SK-N-SH (cell line): ENCODE measurements at regions not wholly inside any gene's neighbourhood (a gene's known extent, or its start where the extent isn't known, plus 50 kb on each side); places are given as distances from the start of the nearest gene placed in this dataset.

Experiments used
- CTCF ChIA-PET: fragments of 300-600, 350-600 bp; formaldehyde crosslinking; extraction: SDS; loops from one replicate; lab custom pipeline; 2021; lab: Yijun Ruan, JAX
- POLR2A ChIA-PET: fragments of 350-600 bp; sonication (Branson Sonifier 250); formaldehyde crosslinking; extraction: SDS; loops from one replicate; lab custom pipeline; 2020; ENCODE audit warnings: antibody characterized with exemption, inconsistent platforms; lab: Yijun Ruan, JAX
- DNase-seq: peaks from one replicate; pipeline ENCODE4 v3.0.0; 2012
- H2AFZ ChIP-seq: fragments of 200-600 bp; sonication (generic); 2 replicates; pipeline ENCODE4 v1.8.1; 2016; ENCODE audit warnings: antibody characterized with exemption, mild to moderate bottlenecking, low read depth
- H3F3A ChIP-seq: fragments of 200-600 bp; sonication (generic); replicated peaks from 2 replicates; pipeline ENCODE3; 2016; ENCODE audit warnings: antibody characterized with exemption, mild to moderate bottlenecking; ENCODE audit not compliant: insufficient read depth
- H3K27ac ChIP-seq, 2 experiments: fragments of 200-500 bp in 1 of 2; fragments of 200-600 bp in 1 of 2; sonication (Bioruptor generic) in 1 of 2; sonication (generic), shearing (Covaris generic) in 1 of 2; 2 replicates each; pipeline versions ENCODE4 v1.5.1 to v1.6.1; 2014 to 2016; ENCODE audit warnings: low read depth in 2 of 2, inconsistent platforms in 1 of 2, low read length in 1 of 2, mild to moderate bottlenecking in 1 of 2, mixed read lengths in 1 of 2
- H3K27me3 ChIP-seq: fragments of 200-600 bp; sonication (generic), shearing (Covaris generic); 2 replicates; pipeline ENCODE4 v1.6.1; 2016; ENCODE audit warnings: mixed run types; ENCODE audit not compliant: insufficient read depth
- H3K36me3 ChIP-seq, 2 experiments: fragments of 200-500 bp in 1 of 2; fragments of 200-600 bp in 1 of 2; sonication (Bioruptor generic) in 1 of 2; sonication (generic) in 1 of 2; replicated peaks in 1 of 2; 2 replicates each; pipeline versions ENCODE3 to v1.5.1; 2014 to 2016; ENCODE audit warnings: low read length in 1 of 2, mild to moderate bottlenecking in 1 of 2; ENCODE audit not compliant: insufficient read depth in 2 of 2, control insufficient read depth in 1 of 2
- H3K4me1 ChIP-seq, 2 experiments: fragments of 200-500 bp in 1 of 2; fragments of 200-600 bp in 1 of 2; sonication (Bioruptor generic) in 1 of 2; sonication (generic), shearing (Covaris generic) in 1 of 2; 2 replicates each; pipeline versions ENCODE4 v1.5.1 to v1.6.1; 2014 to 2016; ENCODE audit warnings: low read depth in 1 of 2, low read length in 1 of 2, mixed run types in 1 of 2; ENCODE audit not compliant: insufficient read depth in 2 of 2, control insufficient read depth in 1 of 2
- H3K4me2 ChIP-seq: fragments of 200-600 bp; sonication (generic), shearing (Covaris generic); 2 replicates; pipeline ENCODE4 v1.6.1; 2017; ENCODE audit warnings: mixed run types
- H3K4me3 ChIP-seq, 2 experiments: fragments of 200-500 bp in 1 of 2; fragments of 200-600 bp in 1 of 2; sonication (Bioruptor generic) in 1 of 2; sonication (generic), shearing (Covaris generic) in 1 of 2; 2 replicates each; pipeline versions ENCODE4 v1.5.1 to v1.8.1; 2014 to 2016; ENCODE audit warnings: low read depth in 2 of 2, inconsistent platforms in 1 of 2, low read length in 1 of 2, mild to moderate bottlenecking in 1 of 2, mixed read lengths in 1 of 2, moderate library complexity in 1 of 2
- H3K79me2 ChIP-seq: fragments of 200-600 bp; sonication (generic); 2 replicates; pipeline ENCODE4 v1.8.1; 2017; ENCODE audit warnings: mild to moderate bottlenecking; ENCODE audit not compliant: insufficient read depth
- H3K9ac ChIP-seq: fragments of 200-600 bp; sonication (generic); 2 replicates; pipeline ENCODE4 v1.6.1; 2017; ENCODE audit warnings: mixed run types
- H3K9me2 ChIP-seq: fragments of 200-600 bp; sonication (generic); 2 replicates; pipeline ENCODE4 v1.6.1; 2017; ENCODE audit warnings: mixed run types
- H3K9me3 ChIP-seq: fragments of 200-600 bp; sonication (generic); 2 replicates; pipeline ENCODE4 v1.6.1; 2017; ENCODE audit warnings: mixed run types, mild to moderate bottlenecking, moderate library complexity
- H4K20me1 ChIP-seq: fragments of 200-600 bp; sonication (generic); 2 replicates; pipeline ENCODE4 v1.6.1; 2017; ENCODE audit warnings: mild to moderate bottlenecking, mixed run types; ENCODE audit not compliant: insufficient read depth
- CHD2 ChIP-seq: fragments of 150-350 bp; IDR thresholded peaks from 2 replicates; pipeline ENCODE4 v1.6.1; 2018; ENCODE audit warnings: low read length; ENCODE audit not compliant: partially characterized antibody
- FOXM1 ChIP-seq: IDR thresholded peaks from 2 replicates; pipeline ENCODE4 v1.4.0; 2012; ENCODE audit warnings: low read depth, mild to moderate bottlenecking
- GATA2 ChIP-seq: sonication (generic); formaldehyde crosslinking; IDR thresholded peaks from 2 replicates; pipeline ENCODE4 v1.5.0; 2020; ENCODE audit warnings: mild to moderate bottlenecking, missing genetic modification reagents
- JUND ChIP-seq: IDR thresholded peaks from 2 replicates; pipeline ENCODE4 v1.4.0; 2012
- MXI1 ChIP-seq: IDR thresholded peaks from 2 replicates; pipeline ENCODE4 v1.6.1; 2012; ENCODE audit warnings: mild to moderate bottlenecking, low read depth, low read length, improper control_type of control experiment
- NRF1 ChIP-seq: IDR thresholded peaks from 2 replicates; pipeline ENCODE4 v1.6.1; 2012; ENCODE audit warnings: low read depth, mild to moderate bottlenecking, low read length
- POLR2AphosphoS5 ChIP-seq: IDR thresholded peaks from 2 replicates; pipeline ENCODE4 v1.6.1; 2012; ENCODE audit warnings: low read depth, low read length
- RCOR1 ChIP-seq: fragments of 150-350 bp; IDR thresholded peaks from 2 replicates; pipeline ENCODE4 v1.6.1; 2017; ENCODE audit warnings: antibody characterized with exemption, low read length
- SMC3 ChIP-seq: IDR thresholded peaks from 2 replicates; pipeline ENCODE4 v1.6.1; 2012; ENCODE audit warnings: low read depth, low read length, improper control_type of control experiment
- TCF12 ChIP-seq: IDR thresholded peaks from 2 replicates; pipeline ENCODE4 v1.4.0; 2012
- TEAD4 ChIP-seq: IDR thresholded peaks from 2 replicates; pipeline ENCODE4 v1.4.0; 2012; ENCODE audit warnings: mild to moderate bottlenecking, borderline replicate concordance; ENCODE audit not compliant: insufficient read depth
- YY1 ChIP-seq: IDR thresholded peaks from 2 replicates; pipeline ENCODE4 v1.4.0; 2012; ENCODE audit warnings: low read depth, mild to moderate bottlenecking
- WGBS: methylation state at CpG from one replicate; pipeline ENCODE4 v1.1.6; 2017; ENCODE audit warnings: low lambda C conversion rate; 5-methylcytosine and 5-hydroxymethylcytosine counted together
- TF ChIP-seq, protein P1 (sequence below): IDR thresholded peaks from 2 replicates; pipeline ENCODE4 v1.4.0; 2012; ENCODE audit warnings: low read depth, borderline replicate concordance
- TF ChIP-seq, protein P2 (sequence below): IDR thresholded peaks from 2 replicates; pipeline ENCODE4; 2012

DNA sequence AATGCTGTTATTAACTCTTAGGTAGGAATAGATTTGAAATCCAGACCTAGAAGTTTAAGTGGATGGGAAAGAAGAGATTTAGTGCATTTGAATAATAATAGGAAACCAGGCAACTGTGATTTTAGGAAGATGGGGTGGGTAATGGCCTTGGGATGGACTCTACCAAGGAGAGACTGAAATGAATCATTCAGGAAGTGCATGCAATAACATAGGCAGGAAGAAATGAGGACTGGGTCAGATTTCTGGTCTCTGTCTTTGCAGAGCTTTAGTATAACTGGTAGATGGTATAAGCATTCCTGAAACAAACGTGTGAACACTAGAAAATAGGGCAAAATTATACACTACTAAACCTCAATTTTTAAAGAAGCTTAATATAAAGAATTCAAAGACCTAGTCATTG, 274.4 kb upstream of the CLINT1 start:
- Histone ChIP-seq H4K20me1 (no peaks in the 10 kb centered on the region), H3K9me2 (no peaks in the 10 kb centered on the region), H2AFZ (0 out of 2 replicates have a peak overlapping the region, but pooled peaks have one; percentile 56), H3K79me2 (no peaks in the 10 kb centered on the region), H3K4me3 (no peak overlapping the region), H3K36me3 (no peaks in the 10 kb centered on the region), H3K27me3 (no peaks in the 10 kb centered on the region), H3F3A (no peaks in the 10 kb centered on the region), H3K9ac (no peak overlapping the region), H3K4me1 (no peaks in the 10 kb centered on the region; a peak in 1 of 4 replicates), H3K27ac (peak overlapping the region in 1 of 2 experiments; percentile 44; a peak in 2 of 4 replicates), H3K4me2 (no peak overlapping the region), H3K9me3 (no peaks in the 10 kb centered on the region)
- CTCF ChIA-PET = interaction anchor here (0.8 to 1.1 kb wide), 2 partner anchors 58 to 974 kb away, joined by 3 to 4 read pairs; no protein-coding TSS in a partner anchor
- no peak for TF ChIP-seq MXI1
- TF ChIP-seq POLR2AphosphoS5 = no peak
- no peak for TF ChIP-seq YY1
- TF ChIP-seq TEAD4 = no peak
- no peak for DNase-seq
- POLR2A ChIA-PET = interaction anchor here (0.5 kb wide), 1 partner anchor 454 kb away, joined by 3 read pairs; no protein-coding TSS in a partner anchor
- 50% methylated on average over 1 of the region's 1 CpG for WGBS

DNA sequence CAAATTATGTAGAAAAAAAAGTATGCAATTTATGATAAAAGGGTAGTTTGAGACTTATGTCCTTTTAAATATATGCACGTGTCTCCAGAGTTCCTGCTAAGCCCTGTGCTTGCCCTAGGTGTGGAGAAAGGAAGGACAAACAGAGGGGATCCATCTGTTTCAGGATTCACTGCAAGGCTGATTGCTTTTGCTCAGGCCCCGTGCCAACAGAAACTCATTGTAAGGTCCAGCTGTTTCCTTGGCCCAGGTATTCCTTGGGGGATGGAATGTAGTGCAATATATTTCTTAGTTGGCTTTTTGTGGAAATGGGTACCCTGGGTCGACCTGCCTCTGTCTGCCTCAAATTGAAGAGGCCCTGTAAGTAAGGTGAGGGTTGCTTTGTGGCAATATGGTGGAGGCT, 268.6 kb upstream of the CLINT1 start:
- WGBS = 26% methylated on average over 3 of the region's 3 CpGs
- POLR2A ChIA-PET = no interaction called here

More for the DNA sequence above, 268.6 kb upstream of the CLINT1 start:
- Histone ChIP-seq H3F3A (no peaks in the 10 kb centered on the region), H3K36me3 (no peaks in the 10 kb centered on the region), H3K9me3 (no peaks in the 10 kb centered on the region), H4K20me1 (no peaks in the 10 kb centered on the region), H3K4me2 (no peak overlapping the region), H2AFZ (no peak overlapping the region), H3K79me2 (no peaks in the 10 kb centered on the region), H3K9me2 (no peaks in the 10 kb centered on the region), H3K27me3 (no peaks in the 10 kb centered on the region), H3K4me1 (peaks cover 0 to 5% of the 10 kb centered on the region in 2 experiments; a peak in 1 of 4 replicates), H3K27ac (no peak overlapping the region), H3K4me3 (no peak overlapping the region), H3K9ac (no peak overlapping the region)
- TF ChIP-seq, protein P1, sequence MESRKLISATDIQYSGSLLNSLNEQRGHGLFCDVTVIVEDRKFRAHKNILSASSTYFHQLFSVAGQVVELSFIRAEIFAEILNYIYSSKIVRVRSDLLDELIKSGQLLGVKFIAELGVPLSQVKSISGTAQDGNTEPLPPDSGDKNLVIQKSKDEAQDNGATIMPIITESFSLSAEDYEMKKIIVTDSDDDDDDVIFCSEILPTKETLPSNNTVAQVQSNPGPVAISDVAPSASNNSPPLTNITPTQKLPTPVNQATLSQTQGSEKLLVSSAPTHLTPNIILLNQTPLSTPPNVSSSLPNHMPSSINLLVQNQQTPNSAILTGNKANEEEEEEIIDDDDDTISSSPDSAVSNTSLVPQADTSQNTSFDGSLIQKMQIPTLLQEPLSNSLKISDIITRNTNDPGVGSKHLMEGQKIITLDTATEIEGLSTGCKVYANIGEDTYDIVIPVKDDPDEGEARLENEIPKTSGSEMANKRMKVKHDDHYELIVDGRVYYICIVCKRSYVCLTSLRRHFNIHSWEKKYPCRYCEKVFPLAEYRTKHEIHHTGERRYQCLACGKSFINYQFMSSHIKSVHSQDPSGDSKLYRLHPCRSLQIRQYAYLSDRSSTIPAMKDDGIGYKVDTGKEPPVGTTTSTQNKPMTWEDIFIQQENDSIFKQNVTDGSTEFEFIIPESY = no peak
- no peak for TF ChIP-seq RCOR1
- no peak for TF ChIP-seq NRF1
- no peak for TF ChIP-seq CHD2
- TF ChIP-seq FOXM1 = no peak
- TF ChIP-seq, protein P2, sequence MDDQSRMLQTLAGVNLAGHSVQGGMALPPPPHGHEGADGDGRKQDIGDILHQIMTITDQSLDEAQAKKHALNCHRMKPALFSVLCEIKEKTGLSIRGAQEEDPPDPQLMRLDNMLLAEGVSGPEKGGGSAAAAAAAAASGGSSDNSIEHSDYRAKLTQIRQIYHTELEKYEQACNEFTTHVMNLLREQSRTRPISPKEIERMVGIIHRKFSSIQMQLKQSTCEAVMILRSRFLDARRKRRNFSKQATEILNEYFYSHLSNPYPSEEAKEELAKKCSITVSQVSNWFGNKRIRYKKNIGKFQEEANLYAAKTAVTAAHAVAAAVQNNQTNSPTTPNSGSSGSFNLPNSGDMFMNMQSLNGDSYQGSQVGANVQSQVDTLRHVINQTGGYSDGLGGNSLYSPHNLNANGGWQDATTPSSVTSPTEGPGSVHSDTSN = no peak
- TF ChIP-seq SMC3 = no peak
- TF ChIP-seq GATA2 (CRISPR knock-in tag) = no peak
- no peak for TF ChIP-seq TCF12
- TF ChIP-seq JUND = no peak
- no peak for DNase-seq
- CTCF ChIA-PET = interaction anchor here (1.4 kb wide), 1 partner anchor 53 kb away, joined by 3 read pairs; no protein-coding TSS in a partner anchor
